Calu3 (cell line): ENCODE measurements at regions not wholly inside any gene's neighbourhood (a gene's known extent, or its start where the extent isn't known, plus 50 kb on each side); places are given as distances from the start of the nearest gene placed in this dataset.

Experiments
- BruUV-seq: library from RNA; stranded (reverse); fragments of 400-500 nt; replicated peaks from 2 replicates; lab custom pipeline; 2021; lab: Mats Ljungman, UMichigan
- CTCF ChIA-PET: fragments of 300-600 bp; sonication (Branson Sonifier 250); formaldehyde crosslinking; loops from one replicate; lab custom pipeline; 2022; ENCODE audit warnings: antibody characterized with exemption; lab: Charles Lee
- DNase-seq: peaks from one replicate; pipeline ENCODE4 v3.0.0; 2022
- H3K27ac Mint-ChIP-seq: one replicate; pipeline ENCODE4 v1.8.0; 2022; ENCODE audit warnings: mixed read lengths; ENCODE audit not compliant: unreplicated experiment
- H3K27me3 Mint-ChIP-seq: one replicate; pipeline ENCODE4 v1.8.0; 2022; ENCODE audit warnings: mixed read lengths; ENCODE audit not compliant: unreplicated experiment
- H3K36me3 Mint-ChIP-seq: one replicate; pipeline ENCODE4 v1.8.0; 2022; ENCODE audit warnings: mild to moderate bottlenecking, moderate library complexity, mixed read lengths; ENCODE audit not compliant: insufficient read depth, unreplicated experiment
- H3K4me1 Mint-ChIP-seq: one replicate; pipeline ENCODE4 v1.8.0; 2022; ENCODE audit warnings: mild to moderate bottlenecking, low read depth, mixed read lengths; ENCODE audit not compliant: unreplicated experiment
- H3K4me3 Mint-ChIP-seq: one replicate; pipeline ENCODE4 v1.8.0; 2022; ENCODE audit warnings: mild to moderate bottlenecking, low read depth, moderate library complexity, mixed read lengths; ENCODE audit not compliant: unreplicated experiment
- H3K9me3 Mint-ChIP-seq: one replicate; pipeline ENCODE4 v1.8.0; 2022; ENCODE audit warnings: low read depth, mixed read lengths; ENCODE audit not compliant: unreplicated experiment
- CTCF ChIP-seq: fragments of 200-600 bp; IDR thresholded peaks from one replicate; pipeline ENCODE4 v1.8.0; 2022; ENCODE audit warnings: antibody characterized with exemption; ENCODE audit not compliant: unreplicated experiment
- intact Hi-C: fragments of 100-400 bp; cut with micrococcal nuclease; formaldehyde crosslinking; loops from one replicate; pipeline ENCODE4 v1.10.0; 2022; ENCODE audit not compliant: unreplicated experiment

GRCh38 chr3:16051691-16052090, 122.8 kb upstream of the GALNT15 start:
- intact Hi-C loops = loop anchor here (2.0 kb wide), 1 partner anchor 237 kb away; no protein-coding TSS in a partner anchor
- no peak for TF ChIP-seq CTCF
- H3K4me1 Mint-ChIP-seq = peaks cover 9% of the 10 kb centered on the region
- no peaks in the 10 kb centered on the region for H3K27me3 Mint-ChIP-seq
- DNase-seq = no peak
- no peak overlapping the region for H3K27ac Mint-ChIP-seq
- CTCF ChIA-PET = interaction anchor here (0.7 kb wide), 2 partner anchors 123 to 126 kb away, joined by 3 to 4 read pairs; no protein-coding TSS in a partner anchor
- no peaks in the 10 kb centered on the region for H3K36me3 Mint-ChIP-seq
- BruUV-seq = no TSS peak
- H3K9me3 Mint-ChIP-seq = no peaks in the 10 kb centered on the region
- H3K4me3 Mint-ChIP-seq = no peak overlapping the region

- intact Hi-C loops = loop anchor here (2.0 kb wide), 1 partner anchor 238 kb away; no protein-coding TSS in a partner anchor
- Mint-ChIP-seq H3K27ac (no peak overlapping the region), H3K9me3 (no peaks in the 10 kb centered on the region), H3K36me3 (no peaks in the 10 kb centered on the region), H3K4me3 (no peak overlapping the region), H3K4me1 (peaks cover 11% of the 10 kb centered on the region), H3K27me3 (no peaks in the 10 kb centered on the region)
- CTCF ChIA-PET = no interaction called here
- no peak for DNase-seq
- BruUV-seq = no TSS peak
- no peak for TF ChIP-seq CTCF
These were observed 121.5 kb upstream of the GALNT15 start for GRCh38 chr3:16052964-16053363.

- CTCF ChIA-PET = no interaction called here
- TF ChIP-seq CTCF = no peak
- peaks cover 12% of the 10 kb centered on the region for H3K4me1 Mint-ChIP-seq
- intact Hi-C loops = loop anchor here (2.0 kb wide), 1 partner anchor 239 kb away; no protein-coding TSS in a partner anchor
- H3K27me3 Mint-ChIP-seq = no peaks in the 10 kb centered on the region
- H3K4me3 Mint-ChIP-seq = no peak overlapping the region
- BruUV-seq = no TSS peak
- no peaks in the 10 kb centered on the region for H3K36me3 Mint-ChIP-seq
- H3K27ac Mint-ChIP-seq = no peak overlapping the region
- no peak for DNase-seq
- no peaks in the 10 kb centered on the region for H3K9me3 Mint-ChIP-seq
These were observed 120.7 kb upstream of the GALNT15 start for GRCh38 chr3:16053794-16054193.

- no peak overlapping the region for H3K4me3 Mint-ChIP-seq
- no peak overlapping the region for H3K27ac Mint-ChIP-seq
- no peak for DNase-seq
- H3K9me3 Mint-ChIP-seq = no peaks in the 10 kb centered on the region
- no peaks in the 10 kb centered on the region for H3K27me3 Mint-ChIP-seq
- CTCF ChIA-PET = interaction anchor here (0.8 to 1.0 kb wide), 3 partner anchors 15 to 155 kb away, joined by 3 to 4 read pairs (median 3); no protein-coding TSS in a partner anchor
- H3K36me3 Mint-ChIP-seq = no peaks in the 10 kb centered on the region
- no TSS peak for BruUV-seq
- peaks cover 30% of the 10 kb centered on the region for H3K4me1 Mint-ChIP-seq
- intact Hi-C loops = no loop called here
- no peak for TF ChIP-seq CTCF
These were observed 118.8 kb upstream of the GALNT15 start for GRCh38 chr3:16055606-16056211.
